Thoracic aorta (tissue), 2 donors: ENCODE measurements at regions not wholly inside any gene's neighbourhood (a gene's known extent, or its start where the extent isn't known, plus 50 kb on each side); places are given as distances from the start of the nearest gene placed in this dataset.

Experiments
- ATAC-seq: fragments of 150-250 bp; one replicate; pipeline ENCODE4 v1.8.0; 2017; ENCODE audit warnings: low read depth; ENCODE audit not compliant: insufficient number of reproducible peaks, low FRiP score
- DNase-seq: peaks from one replicate; pipeline ENCODE4 v3.0.0-alpha.2; 2020; ENCODE audit warnings: low spot score
- H3K27ac ChIP-seq, 2 donors: fragments of 200-600 bp; sonication (generic); 1 replicate in 1 of 2; 2 replicates in 1 of 2; pipeline ENCODE4 v1.5.1; 2016; ENCODE audit warnings: mild to moderate bottlenecking in 2 of 2, moderate library complexity in 2 of 2
- H3K27me3 ChIP-seq: fragments of 200-600 bp; sonication (generic); replicated peaks from 2 replicates; pipeline ENCODE4 v1.6.0; 2016; ENCODE audit warnings: mild to moderate bottlenecking; ENCODE audit not compliant: insufficient read depth
- H3K36me3 ChIP-seq: fragments of 200-600 bp; sonication (generic); one replicate; pipeline ENCODE4 v1.5.1; 2016
- H3K4me1 ChIP-seq, 2 donors: fragments of 200-600 bp; sonication (generic); 1 replicate in 1 of 2; 2 replicates in 1 of 2; pipeline versions ENCODE4 v1.5.1 to v1.6.0; 2016; ENCODE audit warnings: low read depth in 2 of 2, mild to moderate bottlenecking in 1 of 2; ENCODE audit not compliant: control insufficient read depth in 1 of 2
- H3K4me3 ChIP-seq: fragments of 200-600 bp; sonication (generic); 2 replicates; pipeline ENCODE4 v1.5.1; 2016; ENCODE audit warnings: mild to moderate bottlenecking
- H3K9me3 ChIP-seq: fragments of 200-600 bp; sonication (generic); 2 replicates; pipeline ENCODE4 v1.5.1; 2016
- TF ChIP-seq, protein P1 (sequence below): fragments of 200-600 bp; sonication (generic); IDR thresholded peaks from one replicate; pipeline ENCODE4 v1.5.1; 2019; ENCODE audit warnings: antibody characterized with exemption

DNA sequence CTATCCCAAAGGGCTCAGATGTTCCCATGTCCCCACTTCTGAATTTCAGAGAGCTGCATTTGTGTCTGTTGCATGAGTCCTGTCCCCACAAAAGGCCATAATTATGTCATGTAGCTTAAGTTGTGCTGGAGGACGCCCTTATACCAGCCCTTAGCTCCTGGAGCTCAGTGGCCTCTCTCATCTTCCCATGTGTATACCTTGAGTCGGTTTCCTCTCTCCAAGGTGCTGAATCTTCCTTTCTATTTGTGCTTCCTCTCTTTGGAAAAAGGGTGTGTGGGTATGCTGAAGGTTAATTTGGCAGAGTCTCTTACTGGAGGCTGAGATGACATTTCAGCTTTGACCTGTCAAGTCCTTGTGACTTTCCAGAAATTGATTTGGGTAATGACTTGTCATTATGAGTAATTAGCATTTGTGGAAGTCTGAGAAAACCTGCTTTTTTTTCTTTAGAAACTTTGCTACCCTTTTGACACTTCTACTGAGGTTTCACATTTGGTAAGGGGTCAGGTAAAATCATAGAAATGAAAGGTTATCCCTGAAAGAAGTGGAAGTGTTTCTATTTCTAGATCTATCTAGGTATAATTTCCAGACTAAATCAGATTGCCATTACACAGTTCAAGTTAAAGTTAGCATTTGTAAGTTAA lies 185.4 kb downstream of the ABCC12 start:
- DNase-seq (no peak), ATAC-seq (no peak)
- Histone ChIP-seq H3K27me3 (no peaks in the 10 kb centered on the region), H3K4me1 (no peaks in the 10 kb centered on the region), H3K9me3 (no peaks in the 10 kb centered on the region), H3K27ac (no peak overlapping the region), H3K36me3 (no peaks in the 10 kb centered on the region), H3K4me3 (no peak overlapping the region)
- TF ChIP-seq, protein P1, sequence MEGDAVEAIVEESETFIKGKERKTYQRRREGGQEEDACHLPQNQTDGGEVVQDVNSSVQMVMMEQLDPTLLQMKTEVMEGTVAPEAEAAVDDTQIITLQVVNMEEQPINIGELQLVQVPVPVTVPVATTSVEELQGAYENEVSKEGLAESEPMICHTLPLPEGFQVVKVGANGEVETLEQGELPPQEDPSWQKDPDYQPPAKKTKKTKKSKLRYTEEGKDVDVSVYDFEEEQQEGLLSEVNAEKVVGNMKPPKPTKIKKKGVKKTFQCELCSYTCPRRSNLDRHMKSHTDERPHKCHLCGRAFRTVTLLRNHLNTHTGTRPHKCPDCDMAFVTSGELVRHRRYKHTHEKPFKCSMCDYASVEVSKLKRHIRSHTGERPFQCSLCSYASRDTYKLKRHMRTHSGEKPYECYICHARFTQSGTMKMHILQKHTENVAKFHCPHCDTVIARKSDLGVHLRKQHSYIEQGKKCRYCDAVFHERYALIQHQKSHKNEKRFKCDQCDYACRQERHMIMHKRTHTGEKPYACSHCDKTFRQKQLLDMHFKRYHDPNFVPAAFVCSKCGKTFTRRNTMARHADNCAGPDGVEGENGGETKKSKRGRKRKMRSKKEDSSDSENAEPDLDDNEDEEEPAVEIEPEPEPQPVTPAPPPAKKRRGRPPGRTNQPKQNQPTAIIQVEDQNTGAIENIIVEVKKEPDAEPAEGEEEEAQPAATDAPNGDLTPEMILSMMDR, result no peak

DNA sequence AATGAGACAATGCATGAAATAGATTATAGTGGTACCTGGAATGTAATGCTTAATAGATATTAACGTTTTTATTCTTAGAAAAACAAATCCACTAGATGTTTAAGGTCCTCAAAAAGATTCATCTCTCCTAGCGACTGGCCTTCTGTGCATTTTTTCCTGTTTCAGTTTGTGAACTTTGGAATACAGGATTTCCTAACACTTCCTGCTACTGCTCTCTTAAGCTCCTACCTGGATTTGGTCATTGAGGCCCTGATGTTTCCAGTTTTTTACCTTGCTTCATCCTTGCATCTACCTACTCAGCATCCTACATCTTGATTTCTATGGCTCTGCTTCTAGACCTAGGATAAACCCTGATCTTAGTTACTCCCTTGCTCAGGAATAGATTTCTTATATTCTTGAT lies 188.4 kb downstream of the ABCC12 start:
- Histone ChIP-seq H3K4me3 (no peak overlapping the region), H3K36me3 (no peaks in the 10 kb centered on the region), H3K4me1 (no peaks in the 10 kb centered on the region), H3K27me3 (no peaks in the 10 kb centered on the region), H3K9me3 (no peaks in the 10 kb centered on the region), H3K27ac (no peak overlapping the region)
- no peak for ATAC-seq
- DNase-seq, result no peak
- TF ChIP-seq, protein P1, result no peak

- no peaks in the 10 kb centered on the region for H3K27me3 ChIP-seq
- no peaks in the 10 kb centered on the region for H3K9me3 ChIP-seq
- DNase-seq (no peak), ATAC-seq (no peak)
- H3K4me1 ChIP-seq, result no peaks in the 10 kb centered on the region
- no peaks in the 10 kb centered on the region for H3K36me3 ChIP-seq
- no peak overlapping the region for H3K4me3 ChIP-seq
- TF ChIP-seq, protein P1, result no peak
- H3K27ac ChIP-seq, result no peak overlapping the region
These were observed 189.5 kb downstream of the ABCC12 start for GRCh38 chr16:47966325-47966724.

- Histone ChIP-seq H3K36me3 (no peaks in the 10 kb centered on the region), H3K27ac (no peak overlapping the region), H3K27me3 (no peaks in the 10 kb centered on the region), H3K4me3 (no peak overlapping the region), H3K4me1 (no peaks in the 10 kb centered on the region), H3K9me3 (no peaks in the 10 kb centered on the region)
- DNase-seq (no peak), ATAC-seq (no peak)
- TF ChIP-seq, protein P1, result no peak
These were observed 190.4 kb downstream of the ABCC12 start for GRCh38 chr16:47965439-47965838.

GRCh38 chr16:47958726-47959125 lies 197.1 kb downstream of the ABCC12 start:
- no peaks in the 10 kb centered on the region for H3K9me3 ChIP-seq
- no peak for ATAC-seq
- DNase-seq, result no peak
- H3K4me3 ChIP-seq, result no peak overlapping the region
- H3K4me1 ChIP-seq, result no peaks in the 10 kb centered on the region
- TF ChIP-seq, protein P1, result no peak
- no peaks in the 10 kb centered on the region for H3K36me3 ChIP-seq
- no peaks in the 10 kb centered on the region for H3K27me3 ChIP-seq
- no peak overlapping the region for H3K27ac ChIP-seq
